Suprapubic skin (tissue), 4 donors: ENCODE measurements at regions not wholly inside any gene's neighbourhood (a gene's known extent, or its start where the extent isn't known, plus 50 kb on each side); places are given as distances from the start of the nearest gene placed in this dataset.
"Not testable (repeated sequence)": the region's sequence is repeated elsewhere in the genome, so short reads cannot be mapped to it uniquely, and the experiment has no call there.

Experiments used
- DNase-seq, 2 donors: peaks; one replicate each; pipeline ENCODE4 v3.0.0-alpha.2; 2019; ENCODE audit warnings: low spot score in 2 of 2
- H3K27ac ChIP-seq: fragments of 200-600 bp; sonication (generic); one replicate; pipeline ENCODE4 v1.5.1; 2019
- H3K27me3 ChIP-seq: fragments of 200-600 bp; sonication (generic); one replicate; pipeline ENCODE4 v1.5.1; 2019
- H3K36me3 ChIP-seq: fragments of 200-600 bp; sonication (generic); one replicate; pipeline ENCODE4 v1.5.1; 2019
- H3K4me1 ChIP-seq: fragments of 200-600 bp; sonication (generic); one replicate; pipeline ENCODE4 v1.5.1; 2019
- H3K4me3 ChIP-seq: fragments of 200-600 bp; sonication (generic); one replicate; pipeline ENCODE4 v1.5.1; 2019; ENCODE audit warnings: mild to moderate bottlenecking
- H3K9me3 ChIP-seq: fragments of 200-600 bp; sonication (generic); one replicate; pipeline ENCODE4 v1.5.1; 2019
- CTCF ChIP-seq, 2 donors: fragments of 200-600 bp in 1 of 2; fragments of 450-650 bp in 1 of 2; sonication (generic) in 1 of 2; IDR thresholded peaks; one replicate each; pipeline ENCODE4 v1.5.1; 2016 to 2019; ENCODE audit warnings: antibody characterized with exemption in 2 of 2, mild to moderate bottlenecking in 1 of 2, moderate library complexity in 1 of 2
- EP300 ChIP-seq: sonication (generic); formaldehyde crosslinking; IDR thresholded peaks from one replicate; pipeline ENCODE4 v1.6.1; 2017; ENCODE audit warnings: antibody characterized with exemption
- POLR2A ChIP-seq, 2 donors: fragments of 450-650 bp; IDR thresholded peaks; one replicate each; pipeline ENCODE4 v1.6.1; 2017; ENCODE audit warnings: antibody characterized with exemption in 2 of 2, mild to moderate bottlenecking in 2 of 2, moderate library complexity in 2 of 2
- POLR2AphosphoS5 ChIP-seq, 3 donors: sonication (generic); formaldehyde crosslinking; IDR thresholded peaks; one replicate each; pipeline ENCODE4 v1.6.1; 2017; ENCODE audit warnings: antibody characterized with exemption in 3 of 3
- WGBS: methylation state at CpG from one replicate; pipeline ENCODE4 v1.1.5; 2018; 5-methylcytosine and 5-hydroxymethylcytosine counted together

GRCh38 chr11:38598418-38598817, 2000.4 kb upstream of the RAG2 start:
- TF ChIP-seq EP300, result no peak
- no peak for TF ChIP-seq POLR2AphosphoS5 (IDR thresholded peaks at IDR 0.05)
- TF ChIP-seq POLR2A (IDR thresholded peaks at IDR 0.05), result no peak
- TF ChIP-seq CTCF (IDR thresholded peaks at IDR 0.05), result no peak
- WGBS, result 80% methylated on average over 6 of the region's 6 CpGs
- no peaks in the 10 kb centered on the region for H3K36me3 ChIP-seq
- no peaks in the 10 kb centered on the region for H3K9me3 ChIP-seq
- H3K4me1 ChIP-seq, result peaks cover 3% of the 10 kb centered on the region
- no peak for DNase-seq
- no peaks in the 10 kb centered on the region for H3K27me3 ChIP-seq
- H3K27ac ChIP-seq, result no peak overlapping the region
- no peak overlapping the region for H3K4me3 ChIP-seq

- H3K9me3 ChIP-seq, H3K36me3 ChIP-seq, H3K4me3 ChIP-seq, H3K27ac ChIP-seq, H3K4me1 ChIP-seq, H3K27me3 ChIP-seq, DNase-seq: not testable (repeated sequence)
- WGBS, result 96% methylated on average over 13 of the region's 13 CpGs
Observed at GRCh38 chr11:38595359-38596016, 1997.5 kb upstream of the RAG2 start.

GRCh38 chr11:38594895-38595294, 1996.9 kb upstream of the RAG2 start:
- 88% methylated on average over 3 of the region's 3 CpGs for WGBS
- H3K4me3 ChIP-seq, result no peak overlapping the region

GRCh38 chr11:38593649-38594048, 1995.6 kb upstream of the RAG2 start:
- TF ChIP-seq CTCF (IDR thresholded peaks at IDR 0.05), result no peak
- TF ChIP-seq EP300, result no peak
- TF ChIP-seq POLR2AphosphoS5 (IDR thresholded peaks at IDR 0.05), result no peak
- no peak for TF ChIP-seq POLR2A (IDR thresholded peaks at IDR 0.05)
- H3K27ac ChIP-seq, result no peak overlapping the region
- H3K4me3 ChIP-seq, result no peak overlapping the region
- no peaks in the 10 kb centered on the region for H3K27me3 ChIP-seq
- H3K9me3 ChIP-seq, result no peaks in the 10 kb centered on the region
- WGBS, result 95% methylated on average over 1 of the region's 1 CpG
- no peaks in the 10 kb centered on the region for H3K36me3 ChIP-seq
- no peak for DNase-seq
- H3K4me1 ChIP-seq, result no peaks in the 10 kb centered on the region

More at GRCh38 chr11:38594895-38595294, 1996.9 kb upstream of the RAG2 start:
- no peak for TF ChIP-seq EP300
- TF ChIP-seq CTCF (IDR thresholded peaks at IDR 0.05), result no peak
- TF ChIP-seq POLR2AphosphoS5 (IDR thresholded peaks at IDR 0.05), result no peak
- no peak for TF ChIP-seq POLR2A (IDR thresholded peaks at IDR 0.05)
- Histone ChIP-seq H3K27ac (no peak overlapping the region), H3K36me3 (no peaks in the 10 kb centered on the region), H3K4me1 (no peaks in the 10 kb centered on the region), H3K27me3 (no peaks in the 10 kb centered on the region), H3K9me3 (no peaks in the 10 kb centered on the region)
- DNase-seq, result no peak

GRCh38 chr11:38582756-38583155, 1984.7 kb upstream of the RAG2 start:
- DNase-seq, result no peak
- no peaks in the 10 kb centered on the region for H3K27me3 ChIP-seq
- H3K27ac ChIP-seq, result no peak overlapping the region
- no peaks in the 10 kb centered on the region for H3K4me1 ChIP-seq
- WGBS, result 71% methylated on average over 3 of the region's 3 CpGs
- no peaks in the 10 kb centered on the region for H3K36me3 ChIP-seq
- H3K9me3 ChIP-seq, result peaks cover 8% of the 10 kb centered on the region
- no peak overlapping the region for H3K4me3 ChIP-seq
- TF ChIP-seq POLR2AphosphoS5 (IDR thresholded peaks at IDR 0.05) (no peak), CTCF (IDR thresholded peaks at IDR 0.05) (no peak), POLR2A (IDR thresholded peaks at IDR 0.05) (no peak), EP300 (no peak)

GRCh38 chr11:38582151-38582550, 1984.1 kb upstream of the RAG2 start:
- Histone ChIP-seq H3K27me3 (no peaks in the 10 kb centered on the region), H3K4me1 (no peaks in the 10 kb centered on the region), H3K9me3 (peaks cover 14% of the 10 kb centered on the region), H3K36me3 (no peaks in the 10 kb centered on the region), H3K4me3 (no peak overlapping the region), H3K27ac (no peak overlapping the region)
- DNase-seq, result no peak
- no peak for TF ChIP-seq POLR2AphosphoS5 (IDR thresholded peaks at IDR 0.05)
- no peak for TF ChIP-seq CTCF (IDR thresholded peaks at IDR 0.05)
- no peak for TF ChIP-seq POLR2A (IDR thresholded peaks at IDR 0.05)
- TF ChIP-seq EP300, result no peak
